Naive thymus-derived CD4-positive, alpha-beta T cell (primary cell): ENCODE measurements at regions not wholly inside any gene's neighbourhood (a gene's known extent, or its start where the extent isn't known, plus 50 kb on each side); places are given as distances from the start of the nearest gene placed in this dataset.

Experiments
- ATAC-seq: fragments of 150-1000 bp; cut with Tn5 transposase; 2 replicates; pipeline ENCODE4 v1.10.0; 2021; ENCODE audit warnings: mild to moderate bottlenecking, moderate library complexity
- CTCF ChIA-PET: fragments of 350-600 bp; sonication (Branson Sonifier 250); formaldehyde crosslinking; loops from one replicate; lab custom pipeline; 2021; ENCODE audit warnings: antibody characterized with exemption; lab: Charles Lee
- POLR2A ChIA-PET: fragments of 350-600 bp; sonication (Branson Sonifier 250); formaldehyde crosslinking; loops from one replicate; lab custom pipeline; 2021; ENCODE audit warnings: antibody characterized with exemption, inconsistent platforms; lab: Charles Lee
- DNase-seq, 9 donors: peaks; one replicate each; pipeline versions ENCODE4 v3.0.0 to v3.0.0-alpha.2; 2020 to 2022; ENCODE audit warnings: mixed read lengths in 1 of 9
- H3K27ac ChIP-seq: one replicate; pipeline ENCODE4 v1.7.0; 2013; ENCODE audit warnings: mild to moderate bottlenecking, low read depth, low read length, moderate library complexity
- H3K27me3 ChIP-seq, 2 donors: one replicate each; pipeline ENCODE4 v1.7.0; 2013; ENCODE audit warnings: low read length in 2 of 2, mild to moderate bottlenecking in 2 of 2, moderate library complexity in 2 of 2; ENCODE audit not compliant: control insufficient read depth in 2 of 2, insufficient read depth in 2 of 2
- H3K36me3 ChIP-seq, 3 experiments: 1 replicate in 2 of 3; 2 replicates in 1 of 3; pipeline ENCODE4 v1.7.0; 2013; ENCODE audit warnings: low read length in 3 of 3, mild to moderate bottlenecking in 3 of 3, moderate library complexity in 1 of 3; ENCODE audit not compliant: insufficient read depth in 3 of 3, control insufficient read depth in 2 of 3
- H3K4me1 ChIP-seq, 2 donors: one replicate each; pipeline ENCODE4 v1.7.0; 2013; ENCODE audit warnings: low read length in 2 of 2, mild to moderate bottlenecking in 2 of 2, moderate library complexity in 1 of 2; ENCODE audit not compliant: control insufficient read depth in 2 of 2, insufficient read depth in 2 of 2
- H3K4me3 ChIP-seq: 2 replicates; pipeline ENCODE4 v1.7.0; 2013; ENCODE audit warnings: mild to moderate bottlenecking, low read length
- H3K9me3 ChIP-seq, 3 experiments: 1 replicate in 2 of 3; 2 replicates in 1 of 3; pipeline ENCODE4 v1.7.0; 2013; ENCODE audit warnings: low read length in 3 of 3; ENCODE audit not compliant: control insufficient read depth in 2 of 3
- H3K27ac Mint-ChIP-seq, 9 donors: one replicate each; pipeline ENCODE4 v1.8.0; 2020 to 2022; ENCODE audit warnings: mixed read lengths in 9 of 9, mild to moderate bottlenecking in 8 of 9, moderate library complexity in 5 of 9, inconsistent platforms in 2 of 9
- H3K27me3 Mint-ChIP-seq, 5 donors: one replicate each; pipeline ENCODE4 v1.8.0; 2021 to 2022; ENCODE audit warnings: mixed read lengths in 5 of 5, mild to moderate bottlenecking in 1 of 5
- H3K36me3 Mint-ChIP-seq, 5 donors: one replicate each; pipeline ENCODE4 v1.8.0; 2020 to 2022; ENCODE audit warnings: mixed read lengths in 5 of 5, mild to moderate bottlenecking in 3 of 5, inconsistent platforms in 1 of 5
- H3K4me1 Mint-ChIP-seq, 7 donors: one replicate each; pipeline ENCODE4 v1.8.0; 2020 to 2022; ENCODE audit warnings: mixed read lengths in 7 of 7, mild to moderate bottlenecking in 3 of 7, inconsistent platforms in 1 of 7
- H3K4me3 Mint-ChIP-seq, 10 donors: one replicate each; pipeline ENCODE4 v1.8.0; 2020 to 2022; ENCODE audit warnings: mild to moderate bottlenecking in 10 of 10, mixed read lengths in 10 of 10, moderate library complexity in 6 of 10, inconsistent platforms in 2 of 10
- H3K9me3 Mint-ChIP-seq, 11 donors: one replicate each; pipeline ENCODE4 v1.8.0; 2020 to 2022; ENCODE audit warnings: mixed read lengths in 11 of 11, mild to moderate bottlenecking in 4 of 11, inconsistent platforms in 1 of 11, moderate library complexity in 1 of 11
- intact Hi-C, 2 donors: fragments of 100-400 bp; cut with micrococcal nuclease; formaldehyde crosslinking; loops; one replicate each; pipeline ENCODE4 v1.15.1; 2023

DNA sequence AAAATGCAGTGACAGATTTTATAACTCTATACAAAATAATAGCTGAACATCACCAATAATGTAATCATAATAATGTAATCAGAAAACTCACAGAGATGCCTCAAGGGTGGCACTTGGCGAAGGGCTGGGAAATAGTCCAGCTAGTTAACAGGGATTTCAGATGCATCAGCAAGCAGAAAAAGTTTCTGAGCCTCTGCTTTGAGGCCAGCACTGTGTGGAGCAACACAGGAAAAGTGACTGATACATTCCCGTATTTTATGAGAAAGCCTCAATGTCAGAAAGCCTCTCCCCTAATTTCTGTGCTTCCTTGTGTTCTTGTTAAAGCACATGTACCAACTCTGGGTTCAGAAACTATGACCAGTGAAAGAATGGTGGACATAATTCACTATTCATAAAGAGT, 304.8 kb downstream of the VPS13C start:
- POLR2A ChIA-PET = no interaction called here
- DNase-seq = no peak
- intact Hi-C loops = no loop called here
- ATAC-seq = no peak
- Mint-ChIP-seq H3K4me1 (no peaks in the 10 kb centered on the region), H3K9me3 (no peaks in the 10 kb centered on the region), H3K27me3 (peaks cover 3 to 25% (median 9%) of the 10 kb centered on the region in 5 donors), H3K4me3 (no peak overlapping the region), H3K36me3 (peaks cover 0 to 4% (median 0%) of the 10 kb centered on the region in 5 donors), H3K27ac (no peak overlapping the region)
- Histone ChIP-seq H3K36me3 (no peaks in the 10 kb centered on the region), H3K4me1 (no peaks in the 10 kb centered on the region), H3K9me3 (no peaks in the 10 kb centered on the region), H3K27ac (no peak overlapping the region), H3K4me3 (no peak overlapping the region), H3K27me3 (no peaks in the 10 kb centered on the region)
- CTCF ChIA-PET = no interaction called here

DNA sequence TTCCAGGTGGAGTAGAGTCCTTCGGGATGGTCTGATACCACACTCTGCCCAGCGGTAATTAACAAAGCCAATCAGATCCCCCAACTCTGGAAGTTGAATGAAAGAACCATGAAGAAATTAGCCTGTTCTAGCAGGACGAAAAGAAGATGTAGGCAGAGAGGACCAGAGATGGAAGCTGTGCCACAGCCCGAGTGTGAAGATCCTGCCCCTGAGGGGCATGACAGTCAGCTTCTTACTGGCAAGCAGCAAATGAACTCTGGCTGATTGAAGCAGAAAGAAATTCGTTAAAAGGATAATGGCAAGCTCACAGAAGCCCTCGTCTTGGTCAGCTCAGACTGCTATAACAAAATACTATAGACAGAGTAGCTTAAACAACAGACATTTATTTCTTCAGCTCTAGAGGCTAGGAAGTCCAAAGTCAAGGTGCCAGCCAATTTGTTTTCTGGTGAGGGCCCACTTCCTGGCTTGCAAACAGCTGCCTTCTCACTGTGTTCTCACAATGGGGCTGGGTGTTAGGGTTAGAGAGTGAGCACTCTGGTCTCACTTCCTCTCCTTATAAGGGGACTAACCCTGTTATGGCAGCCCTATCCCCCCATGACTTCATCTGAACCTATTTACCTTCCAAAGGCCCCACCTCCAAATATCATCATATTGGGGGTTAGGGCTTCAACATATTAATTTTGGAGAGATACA, 307.1 kb downstream of the VPS13C start:
- H3K4me3 ChIP-seq = no peak overlapping the region
- H3K27me3 ChIP-seq = no peaks in the 10 kb centered on the region
- no peak for DNase-seq
- intact Hi-C loops = no loop called here
- no peaks in the 10 kb centered on the region for H3K4me1 Mint-ChIP-seq
- no peaks in the 10 kb centered on the region for H3K36me3 ChIP-seq
- no peak for ATAC-seq
- H3K9me3 Mint-ChIP-seq = no peaks in the 10 kb centered on the region
- H3K27ac Mint-ChIP-seq = no peak overlapping the region
- H3K27ac ChIP-seq = no peak overlapping the region
- ChIA-PET CTCF (no interaction called here), POLR2A (no interaction called here)
- no peaks in the 10 kb centered on the region for H3K9me3 ChIP-seq
- H3K4me1 ChIP-seq = no peaks in the 10 kb centered on the region
- H3K27me3 Mint-ChIP-seq = peaks cover 3 to 16% (median 10%) of the 10 kb centered on the region in 5 donors
- H3K4me3 Mint-ChIP-seq = no peak overlapping the region
- no peaks in the 10 kb centered on the region for H3K36me3 Mint-ChIP-seq

DNA sequence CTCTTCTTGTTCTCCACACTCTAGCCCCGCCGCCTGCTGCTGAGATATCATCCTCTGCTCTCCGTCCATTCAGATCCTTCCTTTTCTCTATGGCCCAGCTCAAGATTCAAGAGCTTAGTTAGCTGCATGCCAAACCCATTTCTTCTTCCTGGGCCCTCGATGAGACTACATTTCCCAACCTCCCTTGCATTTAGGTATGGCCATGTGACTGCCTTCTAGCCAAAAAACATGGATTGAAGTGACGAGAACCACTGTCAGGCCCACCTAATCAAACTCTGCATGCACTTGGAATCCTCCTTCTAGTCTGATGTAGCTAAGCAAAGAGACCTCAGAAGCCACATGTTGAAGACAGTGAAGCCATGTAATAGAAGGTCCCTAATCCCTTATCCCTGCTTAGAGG, 308.2 kb downstream of the VPS13C start:
- H3K9me3 Mint-ChIP-seq = no peaks in the 10 kb centered on the region
- Histone ChIP-seq H3K9me3 (no peaks in the 10 kb centered on the region), H3K27me3 (no peaks in the 10 kb centered on the region), H3K36me3 (no peaks in the 10 kb centered on the region), H3K4me1 (no peaks in the 10 kb centered on the region), H3K27ac (no peak overlapping the region), H3K4me3 (no peak overlapping the region)
- H3K27ac Mint-ChIP-seq = no peak overlapping the region
- H3K36me3 Mint-ChIP-seq = no peaks in the 10 kb centered on the region
- no peaks in the 10 kb centered on the region for H3K4me1 Mint-ChIP-seq
- CTCF ChIA-PET = interaction anchor here (0.7 kb wide), 1 partner anchor 355 kb away, joined by 3 read pairs; no protein-coding TSS in a partner anchor
- no peak overlapping the region for H3K4me3 Mint-ChIP-seq
- peaks cover 3 to 16% (median 9%) of the 10 kb centered on the region in 5 donors for H3K27me3 Mint-ChIP-seq
- DNase-seq (no peak), ATAC-seq (no peak)
- POLR2A ChIA-PET = no interaction called here
- intact Hi-C loops = no loop called here

DNA sequence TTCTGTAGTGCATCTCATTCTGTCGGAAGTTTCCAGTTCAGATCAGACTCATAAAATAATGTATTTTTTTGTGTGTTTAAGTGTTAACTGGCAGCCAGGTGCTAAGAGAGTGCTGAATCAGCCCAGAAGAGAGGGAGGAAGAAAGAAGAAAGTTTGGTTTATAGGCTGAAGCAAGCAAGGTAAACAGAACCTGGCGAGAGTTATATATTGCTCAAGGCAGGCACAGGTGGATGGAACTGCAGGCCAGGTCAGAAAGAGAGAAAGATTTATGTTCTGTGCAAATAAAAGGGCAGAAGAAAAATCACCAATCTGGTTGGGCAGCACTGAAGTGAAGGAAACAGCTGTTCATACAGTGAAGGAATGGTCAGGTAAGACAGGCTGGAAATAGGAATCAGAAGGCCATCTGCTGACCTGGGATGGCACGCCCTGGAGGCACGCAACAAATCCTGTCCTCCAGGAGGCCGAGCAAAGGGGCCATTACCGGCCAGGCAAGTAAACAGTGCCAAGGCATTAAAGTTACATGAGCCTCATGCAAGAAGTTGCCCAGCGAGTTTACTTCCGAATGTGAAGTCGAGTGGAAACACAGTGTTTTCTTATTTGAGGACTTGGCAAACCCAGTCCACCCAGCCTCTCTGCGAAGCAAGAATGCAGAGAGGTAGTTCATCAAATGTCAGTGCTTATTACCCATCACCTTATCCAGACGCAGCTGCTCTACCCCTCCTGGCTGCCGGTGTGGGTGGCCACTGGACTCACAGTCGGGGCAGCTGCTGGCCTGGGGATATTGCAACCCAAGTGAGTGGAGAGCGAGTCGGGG, 309.8 kb downstream of the VPS13C start:
- POLR2A ChIA-PET = no interaction called here
- Mint-ChIP-seq H3K9me3 (no peaks in the 10 kb centered on the region), H3K4me3 (no peak overlapping the region), H3K27me3 (peaks cover 0 to 17% (median 10%) of the 10 kb centered on the region in 5 donors), H3K4me1 (no peaks in the 10 kb centered on the region), H3K36me3 (no peaks in the 10 kb centered on the region), H3K27ac (no peak overlapping the region)
- intact Hi-C loops = no loop called here
- no peaks in the 10 kb centered on the region for H3K27me3 ChIP-seq
- no peak for ATAC-seq
- CTCF ChIA-PET = no interaction called here
- H3K27ac ChIP-seq = no peak overlapping the region
- no peaks in the 10 kb centered on the region for H3K9me3 ChIP-seq
- no peak overlapping the region for H3K4me3 ChIP-seq
- H3K36me3 ChIP-seq = no peaks in the 10 kb centered on the region
- H3K4me1 ChIP-seq = no peaks in the 10 kb centered on the region
- no peak for DNase-seq

DNA sequence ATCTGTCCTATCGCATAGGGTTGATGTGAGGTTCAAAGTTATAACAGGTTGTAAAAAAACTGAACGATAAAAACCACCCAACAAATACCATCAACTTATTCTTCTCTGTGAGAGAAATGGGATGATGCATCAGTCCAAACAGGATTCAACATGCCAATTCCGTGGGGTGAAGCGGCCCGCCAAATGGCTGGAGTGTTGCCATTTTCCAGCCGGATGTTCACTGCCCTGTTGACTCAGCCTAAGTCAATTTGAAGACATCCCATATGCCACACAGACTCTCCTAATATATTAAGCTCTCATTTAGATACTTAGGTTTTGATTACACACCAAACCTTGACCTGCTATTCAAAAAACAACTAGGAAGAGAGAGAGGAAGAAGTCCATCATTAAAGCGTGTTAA, 311.1 kb downstream of the VPS13C start:
- Histone ChIP-seq H3K9me3 (no peaks in the 10 kb centered on the region), H3K4me1 (no peaks in the 10 kb centered on the region), H3K36me3 (no peaks in the 10 kb centered on the region), H3K27ac (no peak overlapping the region), H3K4me3 (no peak overlapping the region), H3K27me3 (no peaks in the 10 kb centered on the region)
- Mint-ChIP-seq H3K27ac (no peak overlapping the region), H3K4me1 (no peaks in the 10 kb centered on the region), H3K36me3 (no peaks in the 10 kb centered on the region), H3K27me3 (peaks cover 0 to 27% (median 14%) of the 10 kb centered on the region in 5 donors), H3K9me3 (no peaks in the 10 kb centered on the region), H3K4me3 (no peak overlapping the region)
- ATAC-seq (no peak), DNase-seq (no peak)
- intact Hi-C loops = no loop called here
- ChIA-PET CTCF (no interaction called here), POLR2A (no interaction called here)

DNA sequence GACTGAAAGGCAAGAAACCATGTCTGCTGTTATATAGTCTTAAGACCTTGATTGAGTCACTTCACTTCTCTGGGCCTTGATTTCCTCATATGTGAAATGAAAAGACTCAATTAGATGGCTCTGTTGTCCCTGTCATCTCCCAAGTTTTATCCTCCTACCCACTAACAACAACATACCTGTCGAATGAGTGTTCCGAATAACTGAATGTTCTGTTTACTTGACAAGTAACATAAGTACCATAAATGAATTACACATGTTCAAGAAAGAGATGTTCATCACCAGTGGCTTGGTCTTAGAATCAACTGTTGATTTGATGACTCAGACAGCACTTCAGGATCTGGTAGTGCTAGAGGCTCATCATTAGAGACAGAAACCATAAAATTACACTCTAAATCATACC, 311.7 kb downstream of the VPS13C start:
- Mint-ChIP-seq H3K27ac (no peak overlapping the region), H3K4me1 (no peaks in the 10 kb centered on the region), H3K9me3 (no peaks in the 10 kb centered on the region), H3K27me3 (peaks cover 0 to 32% (median 19%) of the 10 kb centered on the region in 5 donors), H3K36me3 (no peaks in the 10 kb centered on the region), H3K4me3 (no peak overlapping the region)
- no peaks in the 10 kb centered on the region for H3K36me3 ChIP-seq
- no peak for DNase-seq
- H3K27me3 ChIP-seq = no peaks in the 10 kb centered on the region
- H3K4me3 ChIP-seq = no peak overlapping the region
- intact Hi-C loops = no loop called here
- ChIA-PET CTCF (no interaction called here), POLR2A (no interaction called here)
- ATAC-seq = no peak
- no peaks in the 10 kb centered on the region for H3K4me1 ChIP-seq
- H3K9me3 ChIP-seq = no peaks in the 10 kb centered on the region
- no peak overlapping the region for H3K27ac ChIP-seq

DNA sequence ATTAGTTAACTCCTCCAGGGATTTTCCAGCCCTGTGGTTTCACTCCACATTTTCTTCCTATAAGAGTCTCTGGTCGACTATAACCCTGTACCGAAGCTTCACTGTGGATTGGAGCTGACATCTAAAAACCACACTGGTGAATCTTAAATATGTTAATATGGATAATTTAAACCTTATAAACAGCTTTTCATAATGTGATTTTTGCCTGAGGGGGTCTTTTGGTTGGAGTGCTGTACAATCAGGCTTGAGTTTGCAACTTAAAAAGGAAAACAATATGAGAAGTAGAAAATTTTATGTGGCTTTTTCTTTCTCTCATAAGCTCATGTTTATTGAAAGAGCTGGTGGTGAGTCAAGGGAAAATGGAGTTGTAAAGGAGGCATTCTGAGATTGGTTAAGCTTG, 313.7 kb downstream of the VPS13C start:
- Mint-ChIP-seq H3K4me3 (no peak overlapping the region), H3K36me3 (no peaks in the 10 kb centered on the region), H3K4me1 (no peaks in the 10 kb centered on the region), H3K27me3 (peaks cover 0 to 38% (median 19%) of the 10 kb centered on the region in 5 donors), H3K9me3 (no peaks in the 10 kb centered on the region), H3K27ac (no peak overlapping the region)
- intact Hi-C loops = no loop called here
- H3K4me1 ChIP-seq = no peaks in the 10 kb centered on the region
- DNase-seq (no peak), ATAC-seq (no peak)
- POLR2A ChIA-PET = no interaction called here
- H3K9me3 ChIP-seq = no peaks in the 10 kb centered on the region
- H3K27ac ChIP-seq = no peak overlapping the region
- CTCF ChIA-PET = no interaction called here
- no peak overlapping the region for H3K4me3 ChIP-seq
- no peaks in the 10 kb centered on the region for H3K36me3 ChIP-seq
- H3K27me3 ChIP-seq = no peaks in the 10 kb centered on the region
